Left lung (tissue), 4 donors: ENCODE measurements at regions not wholly inside any gene's neighbourhood (a gene's known extent, or its start where the extent isn't known, plus 50 kb on each side); places are given as distances from the start of the nearest gene placed in this dataset.

Experiments used
- ATAC-seq: fragments of 200-7000 bp; cut with Tn5 transposase; one replicate; pipeline ENCODE4 v1.9.1; 2020; ENCODE audit warnings: moderate library complexity
- DNase-seq, 4 donors: peaks; one replicate each; pipeline ENCODE4 v3.0.0-alpha.2; 2013 to 2020
- H3K27ac ChIP-seq, 2 donors: fragments of 200-600 bp; sonication (generic) in 1 of 2; one replicate each; pipeline versions ENCODE4 v1.5.0 to v1.8.0; 2020 to 2021
- H3K27me3 ChIP-seq, 2 donors: fragments of 200-600 bp; sonication (generic) in 1 of 2; one replicate each; pipeline versions ENCODE4 v1.5.0 to v1.8.0; 2020 to 2021
- H3K36me3 ChIP-seq, 2 donors: fragments of 200-600 bp; sonication (generic) in 1 of 2; one replicate each; pipeline versions ENCODE4 v1.5.0 to v1.8.0; 2020 to 2021
- H3K4me1 ChIP-seq, 2 donors: fragments of 200-600 bp; one replicate each; pipeline ENCODE4 v1.8.0; 2021
- H3K4me3 ChIP-seq, 2 donors: fragments of 200-600 bp; sonication (generic) in 1 of 2; one replicate each; pipeline versions ENCODE4 v1.5.0 to v1.8.0; 2020 to 2021; ENCODE audit warnings: mild to moderate bottlenecking in 1 of 2
- H3K9me3 ChIP-seq, 2 donors: fragments of 200-600 bp; sonication (generic) in 1 of 2; one replicate each; pipeline versions ENCODE4 v1.5.0 to v1.8.0; 2020 to 2021
- intact Hi-C, 2 donors: fragments of 100-400 bp; cut with DNase I; formaldehyde crosslinking; loops; one replicate each; pipeline versions ENCODE4 v1.11.2 to v1.14.2; 2022
- TF ChIP-seq, protein P1 (sequence below), 2 donors: fragments of 200-600 bp; sonication (generic) in 1 of 2; IDR thresholded peaks; one replicate each; pipeline versions ENCODE4 v1.5.0 to v1.8.0; 2021; ENCODE audit warnings: antibody characterized with exemption in 2 of 2
- donor health status: DM: no; HTN: yes; CAD: no.
- donor health status: DM: no; HTN: no; CAD: no.

DNA sequence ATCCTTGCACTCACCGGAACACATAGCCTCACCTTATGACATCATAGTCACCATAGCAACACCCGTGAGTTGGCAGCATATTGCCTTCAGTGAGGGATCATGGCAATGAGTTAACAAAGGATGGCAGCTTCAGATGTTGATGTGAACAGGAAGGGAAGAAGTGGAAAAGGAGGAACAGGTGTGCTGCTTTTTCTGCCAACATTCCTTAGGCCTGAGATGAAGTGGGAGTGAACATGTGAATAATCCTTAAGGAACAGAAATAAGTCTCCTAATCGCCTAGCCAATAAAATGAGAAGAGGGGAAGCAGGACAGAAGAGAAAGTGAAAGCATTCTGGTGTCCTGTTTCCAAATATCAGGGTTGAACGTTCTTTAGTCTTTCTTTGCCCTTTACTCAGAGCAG lies 360.0 kb downstream of the BRINP1 start:
- ATAC-seq (peak; percentile 70), DNase-seq (no peak)
- Histone ChIP-seq H3K4me1 (peaks cover 0 to 5% of the 10 kb centered on the region in 2 donors), H3K4me3 (no peak overlapping the region), H3K9me3 (no peaks in the 10 kb centered on the region), H3K27me3 (no peaks in the 10 kb centered on the region), H3K36me3 (no peaks in the 10 kb centered on the region), H3K27ac (peak overlapping the region in 1 of 2 donors; percentile 15)
- intact Hi-C loops, result no loop called here
- TF ChIP-seq, protein P1, sequence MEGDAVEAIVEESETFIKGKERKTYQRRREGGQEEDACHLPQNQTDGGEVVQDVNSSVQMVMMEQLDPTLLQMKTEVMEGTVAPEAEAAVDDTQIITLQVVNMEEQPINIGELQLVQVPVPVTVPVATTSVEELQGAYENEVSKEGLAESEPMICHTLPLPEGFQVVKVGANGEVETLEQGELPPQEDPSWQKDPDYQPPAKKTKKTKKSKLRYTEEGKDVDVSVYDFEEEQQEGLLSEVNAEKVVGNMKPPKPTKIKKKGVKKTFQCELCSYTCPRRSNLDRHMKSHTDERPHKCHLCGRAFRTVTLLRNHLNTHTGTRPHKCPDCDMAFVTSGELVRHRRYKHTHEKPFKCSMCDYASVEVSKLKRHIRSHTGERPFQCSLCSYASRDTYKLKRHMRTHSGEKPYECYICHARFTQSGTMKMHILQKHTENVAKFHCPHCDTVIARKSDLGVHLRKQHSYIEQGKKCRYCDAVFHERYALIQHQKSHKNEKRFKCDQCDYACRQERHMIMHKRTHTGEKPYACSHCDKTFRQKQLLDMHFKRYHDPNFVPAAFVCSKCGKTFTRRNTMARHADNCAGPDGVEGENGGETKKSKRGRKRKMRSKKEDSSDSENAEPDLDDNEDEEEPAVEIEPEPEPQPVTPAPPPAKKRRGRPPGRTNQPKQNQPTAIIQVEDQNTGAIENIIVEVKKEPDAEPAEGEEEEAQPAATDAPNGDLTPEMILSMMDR (IDR thresholded peaks at IDR 0.05), result no peak

DNA sequence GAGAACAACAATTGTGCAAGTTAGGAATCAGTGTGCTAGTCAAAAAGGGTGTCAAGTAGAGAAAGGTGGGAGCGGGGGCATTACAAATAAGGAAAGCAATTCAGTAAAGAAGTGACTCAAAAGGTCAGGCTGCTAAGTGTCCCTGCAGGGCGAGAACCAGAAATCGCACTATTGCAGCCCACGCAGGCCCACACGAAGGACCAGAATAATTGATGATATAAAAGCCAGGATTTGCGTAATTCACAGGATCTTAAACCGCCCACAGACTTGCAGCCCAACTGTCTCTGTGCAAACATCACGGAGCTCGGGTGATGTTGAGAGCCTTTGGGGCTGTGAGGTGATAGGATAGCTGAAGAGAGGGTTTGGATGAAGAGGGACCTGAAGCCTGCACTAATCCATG lies 349.0 kb downstream of the BRINP1 start:
- ATAC-seq (no peak), DNase-seq (no peak)
- TF ChIP-seq, protein P1 (IDR thresholded peaks at IDR 0.05), result no peak
- H3K27me3 ChIP-seq, result no peaks in the 10 kb centered on the region
- no peaks in the 10 kb centered on the region for H3K4me1 ChIP-seq
- H3K36me3 ChIP-seq, result no peaks in the 10 kb centered on the region
- intact Hi-C loops, result no loop called here
- no peak overlapping the region for H3K27ac ChIP-seq
- peaks cover 0 to 3% of the 10 kb centered on the region in 2 donors for H3K9me3 ChIP-seq
- H3K4me3 ChIP-seq, result no peak overlapping the region

DNA sequence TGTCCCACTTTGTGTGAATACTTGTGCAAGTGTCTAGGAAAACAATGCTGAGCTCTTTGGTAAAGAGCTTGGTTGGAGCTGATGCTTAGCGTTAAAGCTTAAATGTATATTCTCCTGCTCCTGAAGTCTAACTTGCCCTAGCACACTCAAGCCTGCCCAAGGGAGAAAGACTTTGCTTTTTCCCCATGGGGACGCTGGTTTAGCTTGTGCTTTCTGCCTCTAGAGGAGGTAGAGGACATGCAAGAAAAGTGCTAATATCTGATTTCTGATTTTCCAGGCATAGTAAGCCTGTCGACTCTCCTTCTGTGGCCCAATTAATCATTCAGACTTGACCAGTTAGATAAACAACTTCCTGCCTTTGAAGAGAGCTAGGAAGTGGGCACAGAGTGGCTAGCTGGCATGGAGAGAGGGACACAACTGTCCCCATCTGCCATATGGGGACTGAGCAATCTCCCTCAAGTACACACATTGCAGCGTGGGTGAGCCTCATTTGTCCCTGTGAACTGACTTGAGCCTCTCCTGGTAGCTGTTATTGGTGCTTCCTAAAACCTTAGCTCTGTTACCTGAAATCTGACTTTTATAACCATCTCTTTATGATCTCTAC lies 348.4 kb downstream of the BRINP1 start:
- H3K4me3 ChIP-seq, result no peak overlapping the region

GRCh38 chr9:119026120-119026519 lies 343.1 kb downstream of the BRINP1 start:
- no peaks in the 10 kb centered on the region for H3K27me3 ChIP-seq
- no peaks in the 10 kb centered on the region for H3K36me3 ChIP-seq
- intact Hi-C loops, result no loop called here
- no peak overlapping the region for H3K4me3 ChIP-seq
- TF ChIP-seq, protein P1 (IDR thresholded peaks at IDR 0.05), result no peak
- ATAC-seq, result peak; percentile 63
- no peaks in the 10 kb centered on the region for H3K4me1 ChIP-seq
- no peaks in the 10 kb centered on the region for H3K9me3 ChIP-seq
- peak in 1 of 4 donors; percentile 38 for DNase-seq
- peak overlapping the region; percentile 38 to 55 for H3K27ac ChIP-seq

More for the DNA sequence above, 348.4 kb downstream of the BRINP1 start:
- Histone ChIP-seq H3K27me3 (no peaks in the 10 kb centered on the region), H3K27ac (no peak overlapping the region), H3K4me1 (no peaks in the 10 kb centered on the region), H3K9me3 (no peaks in the 10 kb centered on the region), H3K36me3 (no peaks in the 10 kb centered on the region)
- intact Hi-C loops, result no loop called here
- TF ChIP-seq, protein P1 (IDR thresholded peaks at IDR 0.05), result no peak
- no peak for DNase-seq
- ATAC-seq, result no peak

DNA sequence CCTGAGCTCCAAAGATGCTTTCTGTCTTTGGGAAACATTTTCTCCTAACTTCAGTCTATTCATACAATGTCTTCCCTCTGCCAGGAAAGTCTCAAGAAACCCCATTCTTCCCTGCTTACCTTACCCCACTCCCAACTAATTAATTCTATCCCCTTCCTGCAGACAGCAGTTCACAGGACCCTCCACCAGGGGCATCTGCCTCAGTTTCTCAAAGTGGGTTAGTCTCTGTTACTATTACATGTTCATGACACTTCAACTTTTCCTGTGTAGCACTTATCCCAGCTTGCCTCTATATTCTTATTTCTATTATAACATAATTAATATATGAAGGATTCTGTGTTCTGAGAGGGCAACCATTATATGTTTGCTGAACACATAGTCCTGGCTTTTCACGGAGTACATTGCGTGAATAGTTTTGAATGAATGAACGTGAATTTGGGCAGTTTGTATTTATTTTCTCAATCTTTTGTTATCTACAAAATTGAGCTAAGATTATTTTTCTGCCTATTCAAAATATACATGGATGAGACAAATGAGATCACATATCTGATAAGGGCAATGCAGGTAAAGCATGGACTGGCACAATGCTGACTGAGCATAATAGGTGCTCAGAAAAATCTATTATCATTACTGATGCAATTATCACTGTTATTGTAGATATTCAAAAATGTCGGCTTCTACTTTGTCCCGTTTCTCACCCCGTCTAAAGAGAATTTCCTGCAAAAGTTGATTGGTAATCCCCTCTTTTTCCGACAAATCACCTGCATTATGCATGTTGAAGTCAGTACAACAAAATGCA lies 341.1 kb downstream of the BRINP1 start:
- intact Hi-C loops, result no loop called here
- no peaks in the 10 kb centered on the region for H3K4me1 ChIP-seq
- no peak overlapping the region for H3K4me3 ChIP-seq
- TF ChIP-seq, protein P1 (IDR thresholded peaks at IDR 0.05), result no peak
- no peaks in the 10 kb centered on the region for H3K9me3 ChIP-seq
- no peaks in the 10 kb centered on the region for H3K27me3 ChIP-seq
- DNase-seq (no peak), ATAC-seq (no peak)
- H3K27ac ChIP-seq, result peak overlapping the region in 1 of 2 donors; percentile 63
- no peaks in the 10 kb centered on the region for H3K36me3 ChIP-seq
